ENCODE measurements at regions not wholly inside any gene's neighbourhood (a gene's known extent, or its start where the extent isn't known, plus 50 kb on each side); places are given as distances from the start of the nearest gene placed in this dataset.

GRCh38 chr6:165969184-165969583 lies 198.5 kb downstream of the TBXT start (continued):
- no peak for TF ChIP-seq E2F1 (CRISPR knock-in tag; IDR thresholded peaks at IDR 0.05)
- no peak for TF ChIP-seq GTF2I (CRISPR knock-in tag; conservative IDR thresholded peaks at IDR 0.05)
- TF ChIP-seq ZNF396 (CRISPR knock-in tag; IDR thresholded peaks at IDR 0.05; ENCODE audit: borderline replicate concordance) = no peak
- no peak for TF ChIP-seq MYBL2 (CRISPR knock-in tag; IDR thresholded peaks at IDR 0.05)
- no peak for TF ChIP-seq ZNF416 (CRISPR knock-in tag; IDR thresholded peaks at IDR 0.05)

GRCh38 chr6:165968408-165968807 lies 199.2 kb downstream of the TBXT start:
- H3K9me3 Mint-ChIP-seq = no peaks in the 10 kb centered on the region
- no peaks in the 10 kb centered on the region for H3K36me3 Mint-ChIP-seq
- CTCF ChIA-PET = no interaction called here
- H3K4me3 Mint-ChIP-seq = no peak overlapping the region
- TF ChIP-seq FOXJ3 (CRISPR knock-in tag; IDR thresholded peaks at IDR 0.05; ENCODE audit: borderline replicate concordance) = no peak
- POLR2A ChIA-PET = no interaction called here
- H3K4me1 Mint-ChIP-seq = no peaks in the 10 kb centered on the region
- DNase-seq (ENCODE audit: low spot score) (no peak), ATAC-seq (no peak)
- H3K27ac Mint-ChIP-seq = no peak overlapping the region
- no peaks in the 10 kb centered on the region for H3K27me3 Mint-ChIP-seq (ENCODE audit: low read depth)

- Mint-ChIP-seq H3K36me3 (no peaks in the 10 kb centered on the region), H3K9me3 (no peaks in the 10 kb centered on the region), H3K4me1 (no peaks in the 10 kb centered on the region), H3K27me3 (ENCODE audit: low read depth) (no peaks in the 10 kb centered on the region), H3K27ac (no peak overlapping the region), H3K4me3 (no peak overlapping the region)
- no peak for DNase-seq (ENCODE audit: low spot score)
- ChIA-PET CTCF (no interaction called here), POLR2A (no interaction called here)
- no peak for ATAC-seq
- TF ChIP-seq ZNF232 (CRISPR knock-in tag; IDR thresholded peaks at IDR 0.05) = no peak
- no peak for TF ChIP-seq CDX4 (CRISPR knock-in tag; IDR thresholded peaks at IDR 0.05; ENCODE audit: borderline replicate concordance)
- TF ChIP-seq SOX15 (CRISPR knock-in tag; IDR thresholded peaks at IDR 0.05) = no peak
- no peak for TF ChIP-seq FOXJ3 (CRISPR knock-in tag; IDR thresholded peaks at IDR 0.05; ENCODE audit: borderline replicate concordance)
- TF ChIP-seq HMGXB4 (CRISPR knock-in tag; IDR thresholded peaks at IDR 0.05) = no peak
- no peak for TF ChIP-seq RORB (CRISPR knock-in tag; IDR thresholded peaks at IDR 0.05)
- no peak for TF ChIP-seq CBFB (CRISPR knock-in tag; IDR thresholded peaks at IDR 0.05; ENCODE audit: low read depth)
- no peak for TF ChIP-seq MXD4 (CRISPR knock-in tag; IDR thresholded peaks at IDR 0.05; ENCODE audit: borderline replicate concordance)
- TF ChIP-seq USF1 (CRISPR knock-in tag; IDR thresholded peaks at IDR 0.05) = no peak
- TF ChIP-seq ZNF425 (CRISPR knock-in tag; conservative IDR thresholded peaks at IDR 0.05) = no peak
- TF ChIP-seq ZNF532 (CRISPR knock-in tag; IDR thresholded peaks at IDR 0.05; ENCODE audit: borderline replicate concordance) = no peak
- no peak for TF ChIP-seq KAT7 (CRISPR knock-in tag; IDR thresholded peaks at IDR 0.05; ENCODE audit: borderline replicate concordance)
- no peak for TF ChIP-seq ZNF121 (CRISPR knock-in tag; IDR thresholded peaks at IDR 0.05)
- TF ChIP-seq ELF4 (CRISPR knock-in tag; IDR thresholded peaks at IDR 0.05; ENCODE audit: low read depth) = no peak
- TF ChIP-seq MYBL2 (CRISPR knock-in tag; IDR thresholded peaks at IDR 0.05) = no peak
These were observed 199.7 kb downstream of the TBXT start for GRCh38 chr6:165967810-165968407.
